ENCODE measurements at regions not wholly inside any gene's neighbourhood (a gene's known extent, or its start where the extent isn't known, plus 50 kb on each side); places are given as distances from the start of the nearest gene placed in this dataset.
A peak's percentile ranks its signal among the peaks of the same experiment; 100 is the strongest.

- intact Hi-C loops (cut with micrococcal nuclease), result no loop called here
- no peaks in the 10 kb centered on the region for H3K9me3 ChIP-seq (replicated peaks; ENCODE audit: control insufficient read depth, insufficient read depth, low read depth, low read length)
- 58% methylated on average over 3 of the region's 4 CpGs for WGBS (ENCODE audit: insufficient coverage, low coverage, missing lambda C conversion rate)
These were observed 149.3 kb upstream of the TCF4 start for GRCh38 chr18:55737266-55737665.

More at GRCh38 chr18:55737266-55737665, 149.3 kb upstream of the TCF4 start:
- POLR2A ChIA-PET, result no interaction called here
- no peaks in the 10 kb centered on the region for H3K36me3 ChIP-seq (ENCODE audit: control insufficient read depth, insufficient read depth, low read length)
- no peaks in the 10 kb centered on the region for H4K20me1 ChIP-seq (replicated peaks; ENCODE audit: control insufficient read depth, insufficient read depth, low read length)
- H3K79me2 ChIP-seq (ENCODE audit: control insufficient read depth, insufficient read depth, low read length), result no peaks in the 10 kb centered on the region
- H3K27me3 ChIP-seq (ENCODE audit: control insufficient read depth in 2 of 2, insufficient read depth in 2 of 2, low read length in 2 of 2), result no peaks in the 10 kb centered on the region
- H3K9ac ChIP-seq (ENCODE audit: insufficient read depth in 1 of 2, low read depth in 2 of 2, low read length in 2 of 2), result no peak overlapping the region
- H3K27ac ChIP-seq (ENCODE audit: extremely low read depth, low read depth, low read length), result no peak overlapping the region
- DNase-seq (ENCODE audit: extremely low read depth in 1 of 4, low spot score in 3 of 4), result no peak
- H3K4me2 ChIP-seq (ENCODE audit: insufficient read depth, low read length), result no peak overlapping the region
- peaks cover 0 to 36% of the 10 kb centered on the region in 2 experiments; a peak in 2 of 5 replicates for H3K4me1 ChIP-seq (replicated peaks in 1 of 2; ENCODE audit: control insufficient read depth in 2 of 2, insufficient read depth in 2 of 2, low read length in 2 of 2)
- FAIRE-seq, result no peak
- CTCF ChIA-PET (ENCODE audit: low intra/inter-chr PET ratio), result no interaction called here
- H3K4me3 ChIP-seq, result no peak overlapping the region
- TF ChIP-seq MEIS2 (IDR thresholded peaks at IDR 0.05; ENCODE audit: partially characterized antibody) (peak; percentile 68), PBX2 (CRISPR knock-in tag; IDR thresholded peaks at IDR 0.05; ENCODE audit: low read depth) (no peak), PBX2 (tag; conservative IDR thresholded peaks at IDR 0.05; ENCODE audit: low read depth) (0 out of 2 replicates have a peak, but pooled peaks have one; percentile 17), ZNF232 (CRISPR knock-in tag; IDR thresholded peaks at IDR 0.05) (no peak)
- in situ Hi-C loops (cut with MboI), result no loop called here
- H3K9me1 ChIP-seq (ENCODE audit: control insufficient read depth, insufficient read depth, low read length), result no peaks in the 10 kb centered on the region
- no TSS peak for BruUV-seq (replicated peaks)
- H2AFZ ChIP-seq (ENCODE audit: low read depth, low read length), result no peak overlapping the region
- ATAC-seq, result no peak
